ENCODE measurements at regions not wholly inside any gene's neighbourhood (a gene's known extent, or its start where the extent isn't known, plus 50 kb on each side); places are given as distances from the start of the nearest gene placed in this dataset.

GRCh38 chr12:107446476-107446875 is 239.1 kb upstream of the PWP1 start:
- Histone ChIP-seq H3K36me3 (ENCODE audit: control insufficient read depth in 2 of 2, insufficient read depth in 1 of 2, low read length in 2 of 2) (no peaks in the 10 kb centered on the region), H3K4me3 (ENCODE audit: low read depth, low read length) (no peak overlapping the region), H3K9me3 (ENCODE audit: control insufficient read depth, insufficient read depth, low read depth, low read length) (no peaks in the 10 kb centered on the region), H3K4me1 (ENCODE audit: control insufficient read depth, insufficient read depth, low read length) (no peaks in the 10 kb centered on the region), H3K27ac (ENCODE audit: extremely low read depth, low read depth, low read length) (no peak overlapping the region)
- ChIA-PET POLR2A (no interaction called here), CTCF (interaction anchor here (0.6 to 1.6 kb wide), 4 partner anchors 9 to 890 kb away, joined by 3 to 4 read pairs (median 3); no protein-coding TSS in a partner anchor)
- TF ChIP-seq BCL11A (tag by site-specific recombination; IDR thresholded peaks at IDR 0.05; ENCODE audit: low read depth) (no peak), ZNF175 (tag by site-specific recombination; IDR thresholded peaks at IDR 0.05) (no peak), ZNF391 (tag by site-specific recombination; IDR thresholded peaks at IDR 0.05; ENCODE audit: borderline replicate concordance, low read depth) (no peak), ZNF610 (tag by site-specific recombination; IDR thresholded peaks at IDR 0.05; ENCODE audit: borderline replicate concordance) (no peak), ZNF148 (tag by site-specific recombination; IDR thresholded peaks at IDR 0.05; ENCODE audit: borderline replicate concordance) (no peak), PBX3 (CRISPR knock-in tag; IDR thresholded peaks at IDR 0.05) (no peak), ZNF48 (tag by site-specific recombination; IDR thresholded peaks at IDR 0.05) (no peak), PRDM1 (tag by site-specific recombination; IDR thresholded peaks at IDR 0.05) (no peak), ZNF398 (tag by site-specific recombination; IDR thresholded peaks at IDR 0.05) (no peak), FEZF1 (tag by site-specific recombination; IDR thresholded peaks at IDR 0.05) (no peak), ZNF292 (tag by site-specific recombination; IDR thresholded peaks at IDR 0.05; ENCODE audit: borderline replicate concordance, low read depth) (no peak), ZNF26 (tag by site-specific recombination; IDR thresholded peaks at IDR 0.05) (no peak), ZBTB7A (tag by site-specific recombination; IDR thresholded peaks at IDR 0.05; ENCODE audit: low read depth) (no peak), OVOL3 (tag by site-specific recombination; IDR thresholded peaks at IDR 0.05) (no peak), ZNF521 (tag by site-specific recombination; IDR thresholded peaks at IDR 0.05) (no peak), MEIS1 (CRISPR knock-in tag; IDR thresholded peaks at IDR 0.05; ENCODE audit: borderline replicate concordance) (no peak), ZNF843 (tag by site-specific recombination; IDR thresholded peaks at IDR 0.05) (no peak)

GRCh38 chr12:107447336-107447735 is 238.3 kb upstream of the PWP1 start:
- Histone ChIP-seq H3K4me1 (ENCODE audit: control insufficient read depth, insufficient read depth, low read length) (no peaks in the 10 kb centered on the region), H3K4me3 (ENCODE audit: low read depth, low read length) (no peak overlapping the region), H3K36me3 (ENCODE audit: control insufficient read depth in 2 of 2, insufficient read depth in 1 of 2, low read length in 2 of 2) (no peaks in the 10 kb centered on the region), H3K27ac (ENCODE audit: extremely low read depth, low read depth, low read length) (no peak overlapping the region), H3K9me3 (ENCODE audit: control insufficient read depth, insufficient read depth, low read depth, low read length) (no peaks in the 10 kb centered on the region)
- ChIA-PET POLR2A (interaction anchor here (0.6 kb wide), 1 partner anchor 87 kb away, joined by 6 read pairs; no protein-coding TSS in a partner anchor), CTCF (interaction anchor here (0.7 to 2.7 kb wide), 6 partner anchors 8 to 162 kb away, joined by 3 to 15 read pairs (median 4); no protein-coding TSS in a partner anchor)
- TF ChIP-seq ZNF555 (tag by site-specific recombination; conservative IDR thresholded peaks at IDR 0.05) (no peak), ZNF449 (tag by site-specific recombination; IDR thresholded peaks at IDR 0.05) (no peak)
